ENCODE measurements at regions not wholly inside any gene's neighbourhood (a gene's known extent, or its start where the extent isn't known, plus 50 kb on each side); places are given as distances from the start of the nearest gene placed in this dataset.

GRCh38 chr5:163807781-163808180 is 302.4 kb downstream of the MAT2B start:
- no peaks in the 10 kb centered on the region for H3F3A ChIP-seq (ENCODE audit: insufficient read depth, low read length)
- no peaks in the 10 kb centered on the region for H4K20me1 ChIP-seq (ENCODE audit: insufficient read depth, low read length)

GRCh38 chr5:163809473-163809872 is 304.1 kb downstream of the MAT2B start:
- Histone ChIP-seq H3K27ac (ENCODE audit: low read depth, low read length, poor library complexity, severe bottlenecking) (no peak overlapping the region), H3F3A (ENCODE audit: insufficient read depth, low read length) (no peaks in the 10 kb centered on the region), H3K36me3 (ENCODE audit: insufficient read depth, low read length) (no peaks in the 10 kb centered on the region), H3K9me2 (ENCODE audit: low read depth, low read length) (no peaks in the 10 kb centered on the region), H3K4me3 (ENCODE audit: low read depth, low read length, poor library complexity, severe bottlenecking) (no peak overlapping the region), H3K9me3 (ENCODE audit: low read length) (no peaks in the 10 kb centered on the region), H4K20me1 (ENCODE audit: insufficient read depth, low read length) (no peaks in the 10 kb centered on the region), H3K4me2 (ENCODE audit: low read length) (no peak overlapping the region), H3K4me1 (ENCODE audit: insufficient read depth, low read length, severe bottlenecking) (peaks cover 12% of the 10 kb centered on the region), H3K27me3 (ENCODE audit: insufficient read depth, low read length) (no peaks in the 10 kb centered on the region), H3K79me2 (ENCODE audit: insufficient read depth, low read length) (no peaks in the 10 kb centered on the region), H2AFZ (ENCODE audit: low read length) (no peak overlapping the region), H3K9ac (ENCODE audit: low read length) (no peak overlapping the region)
- TF ChIP-seq EZH2 (IDR thresholded peaks at IDR 0.05; ENCODE audit: borderline replicate concordance, low read length) (no peak), CTCF (IDR thresholded peaks at IDR 0.05; ENCODE audit: low read length) (peak; percentile 59)

More at GRCh38 chr5:163807781-163808180, 302.4 kb downstream of the MAT2B start:
- Histone ChIP-seq H3K4me1 (ENCODE audit: insufficient read depth, low read length, severe bottlenecking) (peaks cover 12% of the 10 kb centered on the region), H3K27ac (ENCODE audit: low read depth, low read length, poor library complexity, severe bottlenecking) (no peak overlapping the region), H3K9ac (ENCODE audit: low read length) (no peak overlapping the region), H3K4me2 (ENCODE audit: low read length) (no peak overlapping the region), H3K36me3 (ENCODE audit: insufficient read depth, low read length) (no peaks in the 10 kb centered on the region), H2AFZ (ENCODE audit: low read length) (no peak overlapping the region), H3K4me3 (ENCODE audit: low read depth, low read length, poor library complexity, severe bottlenecking) (no peak overlapping the region), H3K79me2 (ENCODE audit: insufficient read depth, low read length) (no peaks in the 10 kb centered on the region), H3K9me3 (ENCODE audit: low read length) (no peaks in the 10 kb centered on the region), H3K9me2 (ENCODE audit: low read depth, low read length) (no peaks in the 10 kb centered on the region), H3K27me3 (ENCODE audit: insufficient read depth, low read length) (no peaks in the 10 kb centered on the region)
- TF ChIP-seq CTCF (IDR thresholded peaks at IDR 0.05; ENCODE audit: low read length) (no peak), EZH2 (IDR thresholded peaks at IDR 0.05; ENCODE audit: borderline replicate concordance, low read length) (no peak)

GRCh38 chr5:163813900-163814299 is 308.5 kb downstream of the MAT2B start:
- Histone ChIP-seq H3K9me3 (ENCODE audit: low read length) (no peaks in the 10 kb centered on the region), H3K27ac (ENCODE audit: low read depth, low read length, poor library complexity, severe bottlenecking) (no peak overlapping the region), H2AFZ (ENCODE audit: low read length) (no peak overlapping the region), H3F3A (ENCODE audit: insufficient read depth, low read length) (no peaks in the 10 kb centered on the region), H3K27me3 (ENCODE audit: insufficient read depth, low read length) (no peaks in the 10 kb centered on the region), H3K4me3 (ENCODE audit: low read depth, low read length, poor library complexity, severe bottlenecking) (no peak overlapping the region), H3K36me3 (ENCODE audit: insufficient read depth, low read length) (no peaks in the 10 kb centered on the region), H3K79me2 (ENCODE audit: insufficient read depth, low read length) (no peaks in the 10 kb centered on the region), H3K4me1 (ENCODE audit: insufficient read depth, low read length, severe bottlenecking) (peaks cover 12% of the 10 kb centered on the region), H3K4me2 (ENCODE audit: low read length) (no peak overlapping the region), H3K9me2 (ENCODE audit: low read depth, low read length) (no peaks in the 10 kb centered on the region), H3K9ac (ENCODE audit: low read length) (no peak overlapping the region), H4K20me1 (ENCODE audit: insufficient read depth, low read length) (no peaks in the 10 kb centered on the region)
- TF ChIP-seq EZH2 (IDR thresholded peaks at IDR 0.05; ENCODE audit: borderline replicate concordance, low read length) = no peak
- TF ChIP-seq CTCF (IDR thresholded peaks at IDR 0.05; ENCODE audit: low read length) = no peak
